H9 (cell line): ENCODE measurements at regions not wholly inside any gene's neighbourhood (a gene's known extent, or its start where the extent isn't known, plus 50 kb on each side); places are given as distances from the start of the nearest gene placed in this dataset.

ENCODE experiments used
- DNase-seq: peaks from one replicate; pipeline ENCODE4 v3.0.0-alpha.2; 2017
- H2AFZ ChIP-seq: one replicate; pipeline ENCODE4 v1.6.1; 2013; ENCODE audit warnings: mild to moderate bottlenecking, low read length, control low read depth, moderate library complexity
- H2AK5ac ChIP-seq: 2 replicates; pipeline ENCODE4 v1.6.1; 2013; ENCODE audit warnings: low read length, control low read depth, mixed read lengths; ENCODE audit not compliant: insufficient read length
- H2BK120ac ChIP-seq: one replicate; pipeline ENCODE4 v1.6.1; 2013; ENCODE audit warnings: low read depth, mild to moderate bottlenecking, low read length, control low read depth, inconsistent platforms; ENCODE audit not compliant: poor library complexity, severe bottlenecking
- H2BK12ac ChIP-seq: 2 replicates; pipeline ENCODE4 v1.6.1; 2013; ENCODE audit warnings: low read length, control low read depth, mixed read lengths, low read depth; ENCODE audit not compliant: insufficient read length
- H2BK15ac ChIP-seq: 2 replicates; pipeline ENCODE4 v1.6.1; 2013; ENCODE audit warnings: low read depth, low read length, control low read depth
- H2BK20ac ChIP-seq: one replicate; pipeline ENCODE4 v1.6.1; 2013; ENCODE audit warnings: low read depth, mild to moderate bottlenecking, low read length, control low read depth, inconsistent platforms; ENCODE audit not compliant: poor library complexity, severe bottlenecking
- H2BK5ac ChIP-seq: 2 replicates; pipeline ENCODE4 v1.6.1; 2013; ENCODE audit warnings: low read length, control low read depth, mixed read lengths; ENCODE audit not compliant: insufficient read length
- H3K14ac ChIP-seq: 2 replicates; pipeline ENCODE4 v1.6.1; 2013; ENCODE audit warnings: low read length, control low read depth; ENCODE audit not compliant: insufficient read depth
- H3K18ac ChIP-seq: 2 replicates; pipeline ENCODE4 v1.6.1; 2013; ENCODE audit warnings: low read depth, mild to moderate bottlenecking, mixed read lengths, low read length, control low read depth; ENCODE audit not compliant: insufficient read length
- H3K23ac ChIP-seq: 2 replicates; pipeline ENCODE4 v1.6.1; 2013; ENCODE audit warnings: low read length, control low read depth, mixed read lengths, low read depth; ENCODE audit not compliant: insufficient read length
- H3K23me2 ChIP-seq: 2 replicates; pipeline ENCODE4 v1.6.1; 2013; ENCODE audit warnings: low read depth, mild to moderate bottlenecking, mixed read lengths, low read length, control low read depth; ENCODE audit not compliant: insufficient read length, poor library complexity, severe bottlenecking
- H3K27ac ChIP-seq: 2 replicates; pipeline ENCODE4 v1.5.1; 2013; ENCODE audit warnings: low read length, control low read depth, mixed read lengths, low read depth; ENCODE audit not compliant: insufficient read length
- H3K27me3 ChIP-seq: 2 replicates; pipeline ENCODE4 v1.6.1; 2013; ENCODE audit warnings: low read length, control low read depth, inconsistent platforms; ENCODE audit not compliant: insufficient read depth
- H3K4ac ChIP-seq: 2 replicates; pipeline ENCODE4 v1.6.1; 2013; ENCODE audit warnings: low read depth, mild to moderate bottlenecking, control low read depth, inconsistent platforms, low read length, moderate library complexity
- H3K4me1 ChIP-seq: 2 replicates; pipeline ENCODE4 v1.6.1; 2013; ENCODE audit warnings: low read length, control low read depth, inconsistent platforms; ENCODE audit not compliant: insufficient read depth
- H3K4me2 ChIP-seq: 2 replicates; pipeline ENCODE4 v1.6.1; 2013; ENCODE audit warnings: low read length, control low read depth, mixed read lengths; ENCODE audit not compliant: insufficient read length, insufficient read depth
- H3K56ac ChIP-seq: 2 replicates; pipeline ENCODE4 v1.6.1; 2013; ENCODE audit warnings: low read depth, mild to moderate bottlenecking, mixed read lengths, low read length, control low read depth; ENCODE audit not compliant: insufficient read length
- H3K79me1 ChIP-seq: 2 replicates; pipeline ENCODE4 v1.6.1; 2013; ENCODE audit warnings: low read depth, mild to moderate bottlenecking, moderate library complexity, low read length, control low read depth, inconsistent platforms; ENCODE audit not compliant: insufficient read depth, poor library complexity, severe bottlenecking
- H3K79me2 ChIP-seq: 2 replicates; pipeline ENCODE4 v1.6.1; 2013; ENCODE audit warnings: low read length, control low read depth, inconsistent platforms; ENCODE audit not compliant: insufficient read depth
- H3K9ac ChIP-seq: 2 replicates; pipeline ENCODE4 v1.6.1; 2013; ENCODE audit warnings: low read length, control low read depth, mixed read lengths; ENCODE audit not compliant: insufficient read length; ENCODE audit errors: extremely low read depth
- H3K9me3 ChIP-seq: one replicate; pipeline ENCODE4 v1.6.1; 2013; ENCODE audit warnings: low read depth, low read length, inconsistent platforms; ENCODE audit not compliant: control insufficient read depth
- H3T11ph ChIP-seq: one replicate; pipeline ENCODE4 v1.6.1; 2013; ENCODE audit warnings: mild to moderate bottlenecking, low read length, control low read depth, inconsistent platforms
- H4K20me1 ChIP-seq: one replicate; pipeline ENCODE4 v1.6.1; 2013; ENCODE audit not compliant: control insufficient read depth, insufficient read length, insufficient read depth
- H4K5ac ChIP-seq: 2 replicates; pipeline ENCODE4 v1.6.1; 2013; ENCODE audit warnings: low read depth, mild to moderate bottlenecking, mixed read lengths, low read length, control low read depth; ENCODE audit not compliant: insufficient read length
- H4K8ac ChIP-seq: replicated peaks from 2 replicates; pipeline ENCODE4 v1.6.1; 2013; ENCODE audit warnings: low read length, control low read depth, mixed read lengths, low read depth; ENCODE audit not compliant: insufficient read length
- H4K91ac ChIP-seq: 2 replicates; pipeline ENCODE4 v1.6.1; 2013; ENCODE audit warnings: low read depth, mild to moderate bottlenecking, moderate library complexity, mixed read lengths, low read length, control low read depth; ENCODE audit not compliant: insufficient read length
- H3K27ac Mint-ChIP-seq, 3 experiments: 2 replicates in 2 of 3; 3 replicates in 1 of 3; pipeline ENCODE4 v1.8.0; 2020 to 2021; ENCODE audit warnings: mixed read lengths in 3 of 3, mild to moderate bottlenecking in 1 of 3, moderate library complexity in 1 of 3
- H3K27me3 Mint-ChIP-seq: 2 replicates; pipeline ENCODE4 v1.8.0; 2021; ENCODE audit warnings: low read depth, mild to moderate bottlenecking, moderate library complexity, mixed read lengths
- H3K36me3 Mint-ChIP-seq, 3 experiments: 2 replicates in 2 of 3; 3 replicates in 1 of 3; pipeline ENCODE4 v1.8.0; 2020 to 2021; ENCODE audit warnings: low read depth in 3 of 3, mixed read lengths in 3 of 3; ENCODE audit not compliant: insufficient read depth in 1 of 3
- H3K4me1 Mint-ChIP-seq, 2 experiments: 2 replicates each; pipeline ENCODE4 v1.8.0; 2020; ENCODE audit warnings: mixed read lengths in 2 of 2
- H3K4me3 Mint-ChIP-seq, 2 experiments: 2 replicates in 1 of 2; 3 replicates in 1 of 2; pipeline ENCODE4 v1.8.0; 2020 to 2021; ENCODE audit warnings: mild to moderate bottlenecking in 2 of 2, mixed read lengths in 2 of 2, moderate library complexity in 1 of 2
- H3K9me3 Mint-ChIP-seq, 2 experiments: 2 replicates in 1 of 2; 3 replicates in 1 of 2; pipeline ENCODE4 v1.8.0; 2020; ENCODE audit warnings: mild to moderate bottlenecking in 2 of 2, mixed read lengths in 2 of 2, moderate library complexity in 1 of 2
- CTCF ChIP-seq: fragments of 200-600 bp; sonication (generic); conservative IDR thresholded peaks from 3 replicates; pipeline ENCODE4 v1.8.0; 2021; ENCODE audit warnings: antibody characterized with exemption, mild to moderate bottlenecking
- WGBS: extraction: QIAGEN DNeasy Blood & Tissue Kit; methylation state at CpG from one replicate; pipeline ENCODE4 v1.1.7; 2013; ENCODE audit warnings: missing lambda C conversion rate, low lambda C conversion rate, mixed read lengths; ENCODE audit not compliant: insufficient read length; ENCODE audit errors: extremely low coverage; 5-methylcytosine and 5-hydroxymethylcytosine counted together

- H2BK120ac ChIP-seq, result no peak overlapping the region
- H2BK20ac ChIP-seq, result no peak overlapping the region
- H2BK15ac ChIP-seq, result no peak overlapping the region
- no peak overlapping the region for H3K4me2 ChIP-seq
- Mint-ChIP-seq H3K36me3 (peaks cover 0 to 10% (median 2%) of the 10 kb centered on the region in 3 experiments; a peak in 3 of 7 replicates), H3K9me3 (peaks cover 6% of the 10 kb centered on the region in 2 experiments; a peak in 3 of 5 replicates), H3K4me1 (no peaks in the 10 kb centered on the region; a peak in 1 of 4 replicates), H3K27ac (no peak overlapping the region), H3K4me3 (no peak overlapping the region), H3K27me3 (no peaks in the 10 kb centered on the region)
- H3K9me3 ChIP-seq, result no peaks in the 10 kb centered on the region
- no peaks in the 10 kb centered on the region for H3K4me1 ChIP-seq
- H2BK5ac ChIP-seq, result no peak overlapping the region
- no peak overlapping the region for H2BK12ac ChIP-seq
- H3K56ac ChIP-seq, result no peak overlapping the region
- no peak for TF ChIP-seq CTCF
- H3T11ph ChIP-seq, result no peak overlapping the region
- no peak overlapping the region for H4K8ac ChIP-seq
- H3K27me3 ChIP-seq, result no peaks in the 10 kb centered on the region
- no peak overlapping the region for H3K23ac ChIP-seq
- DNase-seq, result no peak
- WGBS, result no CpG with 5 or more reads among the region's 1 CpG
- no peak overlapping the region for H3K4ac ChIP-seq
- H4K5ac ChIP-seq, result no peak overlapping the region
- no peaks in the 10 kb centered on the region for H3K23me2 ChIP-seq
- no peak overlapping the region for H4K91ac ChIP-seq
- H3K18ac ChIP-seq, result no peak overlapping the region
- no peaks in the 10 kb centered on the region for H3K79me2 ChIP-seq
- no peak overlapping the region for H3K27ac ChIP-seq
- no peak overlapping the region for H3K9ac ChIP-seq
- no peaks in the 10 kb centered on the region for H3K79me1 ChIP-seq
- no peak overlapping the region for H3K14ac ChIP-seq
- no peak overlapping the region for H2AK5ac ChIP-seq
- no peaks in the 10 kb centered on the region for H4K20me1 ChIP-seq
- no peak overlapping the region for H2AFZ ChIP-seq
These were observed 955.9 kb downstream of the SLITRK6 start for GRCh38 chr13:84843368-84843767.
